ENCODE measurements at regions not wholly inside any gene's neighbourhood (a gene's known extent, or its start where the extent isn't known, plus 50 kb on each side); places are given as distances from the start of the nearest gene placed in this dataset.

GRCh38 chr1:96028071-96028470, 693.5 kb upstream of the PTBP2 start:
- no peak for FAIRE-seq
- Histone ChIP-seq H3K9me3 (ENCODE audit: low read length) (no peaks in the 10 kb centered on the region; the same call in 1 of the 2 replicates), H2AFZ (ENCODE audit: low read length) (no peak overlapping the region), H3K27ac (ENCODE audit: extremely low read length, insufficient read depth, low read length) (no peak overlapping the region), H3K4me2 (ENCODE audit: low read depth, low read length) (no peak overlapping the region), H3K79me2 (ENCODE audit: insufficient read depth, low read length) (no peaks in the 10 kb centered on the region), H4K20me1 (ENCODE audit: insufficient read depth, low read length) (no peaks in the 10 kb centered on the region), H3K27me3 (ENCODE audit: control insufficient read depth in 1 of 2, insufficient read depth in 2 of 2, low read length in 2 of 2) (no peaks in the 10 kb centered on the region), H3K4me1 (ENCODE audit: insufficient read depth, low read length) (no peaks in the 10 kb centered on the region), H3K4me3 (replicated peaks in 1 of 3; ENCODE audit: insufficient read depth in 1 of 3, low read depth in 2 of 3, low read length in 3 of 3) (no peak overlapping the region), H3K36me3 (replicated peaks in 1 of 2; ENCODE audit: control insufficient read depth in 1 of 2, insufficient read depth in 2 of 2, low read length in 2 of 2) (no peaks in the 10 kb centered on the region), H3K9ac (ENCODE audit: insufficient read depth, low read depth, low read length) (no peak overlapping the region)
- ChIA-PET POLR2A (no interaction called here), CTCF (ENCODE audit: low intra/inter-chr PET ratio, low total read pairs) (no interaction called here)
- TF ChIP-seq ZNF318 (CRISPR knock-in tag; IDR thresholded peaks at IDR 0.05) (no peak), NR3C1 (CRISPR knock-in tag; IDR thresholded peaks at IDR 0.05) (no peak), RERE (CRISPR knock-in tag; IDR thresholded peaks at IDR 0.05; ENCODE audit: low read depth) (no peak), U2AF2 (IDR thresholded peaks at IDR 0.05; ENCODE audit: low read depth, low read length) (no peak), ZNF547 (CRISPR knock-in tag; IDR thresholded peaks at IDR 0.05) (no peak), USF2 (IDR thresholded peaks at IDR 0.05; ENCODE audit: low read depth, low read length) (no peak), USF2 (CRISPR knock-in tag; IDR thresholded peaks at IDR 0.05; ENCODE audit: borderline replicate concordance) (no peak)
- in situ Hi-C loops (cut with HindIII; ENCODE audit: extremely low pct_ligation_motif_present, low pct_unique_long_range_greater_than_20kb): no loop called here
- no CpG with 5 or more reads among the region's 7 CpGs for WGBS (ENCODE audit: low lambda C conversion rate)
- no TSS peak for BruUV-seq (replicated peaks)
- no peak for ATAC-seq
- no peak for DNase-seq (ENCODE audit: low spot score)
- intact Hi-C loops (cut with micrococcal nuclease; ENCODE audit: unreplicated experiment): no loop called here
